Heart left ventricle (tissue), 16 donors: ENCODE measurements at regions not wholly inside any gene's neighbourhood (a gene's known extent, or its start where the extent isn't known, plus 50 kb on each side); places are given as distances from the start of the nearest gene placed in this dataset.

Source experiments
- ATAC-seq, 4 donors: fragments of 200-7000 bp; cut with Tn5 transposase; one replicate each; pipeline ENCODE4 v1.9.1; 2020 to 2022; ENCODE audit warnings: moderate library complexity in 4 of 4, mild to moderate bottlenecking in 3 of 4, moderate number of reproducible peaks in 1 of 4
- DNase-seq, 5 donors: peaks; one replicate each; pipeline ENCODE4 v3.0.0-alpha.2; 2020
- H3K27ac ChIP-seq, 12 donors: fragments of 200-600 bp; sonication (generic) in 4 of 12; one replicate each; pipeline versions ENCODE4 v1.5.0 to v1.8.0; 2016 to 2022; ENCODE audit warnings: mild to moderate bottlenecking in 2 of 12
- H3K27me3 ChIP-seq, 9 donors: fragments of 200-600 bp; sonication (generic) in 2 of 9; one replicate each; pipeline versions ENCODE4 v1.5.1 to v1.8.0; 2016 to 2022; ENCODE audit warnings: mild to moderate bottlenecking in 3 of 9
- H3K36me3 ChIP-seq, 9 donors: fragments of 200-600 bp; sonication (generic) in 2 of 9; one replicate each; pipeline versions ENCODE4 v1.5.0 to v1.8.0; 2018 to 2022; ENCODE audit warnings: mild to moderate bottlenecking in 2 of 9
- H3K4me1 ChIP-seq, 12 donors: fragments of 200-600 bp; sonication (generic) in 4 of 12; one replicate each; pipeline versions ENCODE4 v1.5.0 to v1.8.0; 2016 to 2022; ENCODE audit warnings: mild to moderate bottlenecking in 3 of 12
- H3K4me3 ChIP-seq, 12 donors: fragments of 200-600 bp; sonication (generic) in 4 of 12; one replicate each; pipeline versions ENCODE4 v1.5.0 to v1.8.0; 2017 to 2022; ENCODE audit warnings: mild to moderate bottlenecking in 9 of 12, moderate library complexity in 4 of 12
- H3K9me3 ChIP-seq, 12 donors: fragments of 200-600 bp; sonication (generic) in 4 of 12; one replicate each; pipeline versions ENCODE4 v1.5.0 to v1.8.0; 2016 to 2022; ENCODE audit warnings: mild to moderate bottlenecking in 1 of 12
- CTCF ChIP-seq, 12 donors: fragments of 200-600 bp; sonication (generic) in 4 of 12; IDR thresholded peaks; one replicate each; pipeline versions ENCODE4 v1.5.0 to v1.8.0; 2018 to 2022; ENCODE audit warnings: antibody characterized with exemption in 12 of 12, mild to moderate bottlenecking in 5 of 12
- POLR2A ChIP-seq, 2 donors: fragments of 450-650 bp; IDR thresholded peaks; one replicate each; pipeline ENCODE4 v1.6.1; 2017; ENCODE audit warnings: antibody characterized with exemption in 2 of 2, mild to moderate bottlenecking in 2 of 2, moderate library complexity in 2 of 2
- WGBS, 4 donors: extraction: QIAGEN DNeasy Blood & Tissue Kit in 2 of 4; methylation state at CpG; one replicate each; pipeline versions ENCODE4 v1.1.5 to v1.1.7; 2013 to 2018; 5-methylcytosine and 5-hydroxymethylcytosine counted together
- intact Hi-C, 10 donors: fragments of 100-400 bp; cut with DNase I; formaldehyde crosslinking; loops; one replicate each; pipeline versions ENCODE4 v1.11.1 to v1.14.2; 2022
- donor health status: ischemic (EF 13 %, LVEDD 7.1; RV severe dilation, severe dysfunction).
- donor health status: healthy with polysubstance abuse.
- donor health status: DM: no; HTN: yes; CAD: no.
- donor health status: DM: no; HTN: no; CAD: no.
- donor health status: ischemic (EF 25% LVEDD 6.9; RV normal size, moderate dysfunction).
- donor health status: ischemic (EF 25% LVEDD 5.7; RV mildly dilated, moderate dysfunction).
- donor health status: healthy.
- donor health status: DM: yes; HTN: yes; CAD: no.
- donor health status: ischemic (EF 35%, LVEDD 5.7; RV mildly dilated, moderate dysfunction).
- donor health status: nonischemic (EF 11% LVEDD 7.7; RV severe dilation, severe dysfunction).
- donor health status: DM: yes; HTN: yes; CAD: no.
- donor health status: PGD.
- donor health status: ischemic (EF 29% LVEDD 5.4; RV normal size, mild dysfunction).
- donor health status: nonischemic (EF 23%, LVEDD 6.1; RV moderate dilation, normal function).

- no peaks in the 10 kb centered on the region for H3K27me3 ChIP-seq
- DNase-seq, result no peak
- H3K36me3 ChIP-seq, result no peaks in the 10 kb centered on the region
- no peaks in the 10 kb centered on the region for H3K4me1 ChIP-seq
- H3K27ac ChIP-seq, result no peak overlapping the region
- 86 to 94% (median 92%) methylated on average over 1 of the region's 1 CpG for WGBS, 4 donors
- TF ChIP-seq POLR2A (IDR thresholded peaks at IDR 0.05), result no peak
- TF ChIP-seq CTCF (IDR thresholded peaks at IDR 0.05), result no peak
- H3K9me3 ChIP-seq, result peaks cover 0 to 5% (median 0%) of the 10 kb centered on the region in 12 donors
- H3K4me3 ChIP-seq, result no peak overlapping the region
- ATAC-seq, result no peak
- intact Hi-C loops, result no loop called here
These were observed 650.3 kb upstream of the NR5A2 start for GRCh38 chr1:199377211-199377610.

GRCh38 chr1:199383793-199384192 lies 643.7 kb upstream of the NR5A2 start:
- no peak overlapping the region for H3K4me3 ChIP-seq
- H3K9me3 ChIP-seq, result no peaks in the 10 kb centered on the region
- no peak overlapping the region for H3K27ac ChIP-seq
- H3K36me3 ChIP-seq, result no peaks in the 10 kb centered on the region
- no peaks in the 10 kb centered on the region for H3K27me3 ChIP-seq
- intact Hi-C loops, result no loop called here
- H3K4me1 ChIP-seq, result no peaks in the 10 kb centered on the region
- ATAC-seq, result no peak
- no peak for DNase-seq
- TF ChIP-seq CTCF (IDR thresholded peaks at IDR 0.05), result no peak
- no peak for TF ChIP-seq POLR2A (IDR thresholded peaks at IDR 0.05)

- ATAC-seq, result no peak
These were observed 632.7 kb upstream of the NR5A2 start for GRCh38 chr1:199394856-199395255.

GRCh38 chr1:199396456-199396855 lies 631.1 kb upstream of the NR5A2 start:
- Histone ChIP-seq H3K36me3 (no peaks in the 10 kb centered on the region), H3K27ac (no peak overlapping the region), H3K27me3 (no peaks in the 10 kb centered on the region), H3K9me3 (no peaks in the 10 kb centered on the region), H3K4me1 (no peaks in the 10 kb centered on the region), H3K4me3 (no peak overlapping the region)
- 33 to 44% (median 39%) methylated on average over 1 of the region's 1 CpG for WGBS, 4 donors
- intact Hi-C loops, result no loop called here
- TF ChIP-seq POLR2A (IDR thresholded peaks at IDR 0.05) (no peak), CTCF (IDR thresholded peaks at IDR 0.05) (no peak)
- ATAC-seq (no peak), DNase-seq (no peak)

More at GRCh38 chr1:199394856-199395255, 632.7 kb upstream of the NR5A2 start:
- Histone ChIP-seq H3K4me1 (no peaks in the 10 kb centered on the region), H3K27me3 (no peaks in the 10 kb centered on the region), H3K27ac (no peak overlapping the region), H3K4me3 (no peak overlapping the region), H3K36me3 (no peaks in the 10 kb centered on the region), H3K9me3 (peaks cover 0 to 5% (median 0%) of the 10 kb centered on the region in 12 donors)
- DNase-seq, result no peak
- intact Hi-C loops, result no loop called here
- no peak for TF ChIP-seq POLR2A (IDR thresholded peaks at IDR 0.05)
- no peak for TF ChIP-seq CTCF (IDR thresholded peaks at IDR 0.05)
- 85 to 90% (median 87%) methylated on average over 3 of the region's 3 CpGs for WGBS, 4 donors
